ENCODE measurements at regions not wholly inside any gene's neighbourhood (a gene's known extent, or its start where the extent isn't known, plus 50 kb on each side); places are given as distances from the start of the nearest gene placed in this dataset.

DNA sequence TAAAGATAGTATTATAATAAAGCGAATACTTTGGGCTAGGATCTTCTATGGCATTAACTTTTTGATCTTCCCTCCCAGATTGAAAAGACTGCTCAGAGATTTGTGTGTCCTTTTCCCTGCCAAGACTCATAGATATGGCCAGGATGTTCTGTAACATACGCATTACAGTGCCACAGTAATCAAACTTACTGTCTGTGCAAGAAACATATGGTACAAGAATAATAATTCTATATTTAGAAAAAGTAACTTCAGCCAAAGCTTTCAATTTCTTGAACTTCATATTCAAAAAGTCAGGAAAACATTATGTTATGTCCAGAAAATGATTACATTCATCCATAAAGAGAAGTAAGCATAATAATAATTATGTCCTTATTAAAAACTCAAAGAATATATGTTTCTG, 100.9 kb upstream of the GUCY1A1 start:
- Histone ChIP-seq H3K36me3 (no peaks in the 10 kb centered on the region), H3K9ac (no peak overlapping the region), H3K27me3 (no peaks in the 10 kb centered on the region), H3F3A (ENCODE audit: low read depth) (no peaks in the 10 kb centered on the region), H3K27ac (no peak overlapping the region), H3K4me3 (no peak overlapping the region), H2AFZ (replicated peaks) (no peak overlapping the region), H3K4me1 (no peaks in the 10 kb centered on the region), H3K9me3 (ENCODE audit: low read depth) (no peaks in the 10 kb centered on the region), H4K20me1 (ENCODE audit: low read depth) (no peaks in the 10 kb centered on the region), H3K79me2 (ENCODE audit: low read depth) (no peaks in the 10 kb centered on the region), H3K4me2 (no peak overlapping the region)
- H3K27me3 Mint-ChIP-seq (ENCODE audit: insufficient read depth, low read depth) = no peaks in the 10 kb centered on the region
- H3K4me1 Mint-ChIP-seq = peaks cover 8% of the 10 kb centered on the region
- H3K9me3 Mint-ChIP-seq = no peaks in the 10 kb centered on the region
- DNase-seq (ENCODE audit: low spot score) = no peak
- no peak for TF ChIP-seq EZH2phosphoT487 (IDR thresholded peaks at IDR 0.05)
- TF ChIP-seq, protein P1, sequence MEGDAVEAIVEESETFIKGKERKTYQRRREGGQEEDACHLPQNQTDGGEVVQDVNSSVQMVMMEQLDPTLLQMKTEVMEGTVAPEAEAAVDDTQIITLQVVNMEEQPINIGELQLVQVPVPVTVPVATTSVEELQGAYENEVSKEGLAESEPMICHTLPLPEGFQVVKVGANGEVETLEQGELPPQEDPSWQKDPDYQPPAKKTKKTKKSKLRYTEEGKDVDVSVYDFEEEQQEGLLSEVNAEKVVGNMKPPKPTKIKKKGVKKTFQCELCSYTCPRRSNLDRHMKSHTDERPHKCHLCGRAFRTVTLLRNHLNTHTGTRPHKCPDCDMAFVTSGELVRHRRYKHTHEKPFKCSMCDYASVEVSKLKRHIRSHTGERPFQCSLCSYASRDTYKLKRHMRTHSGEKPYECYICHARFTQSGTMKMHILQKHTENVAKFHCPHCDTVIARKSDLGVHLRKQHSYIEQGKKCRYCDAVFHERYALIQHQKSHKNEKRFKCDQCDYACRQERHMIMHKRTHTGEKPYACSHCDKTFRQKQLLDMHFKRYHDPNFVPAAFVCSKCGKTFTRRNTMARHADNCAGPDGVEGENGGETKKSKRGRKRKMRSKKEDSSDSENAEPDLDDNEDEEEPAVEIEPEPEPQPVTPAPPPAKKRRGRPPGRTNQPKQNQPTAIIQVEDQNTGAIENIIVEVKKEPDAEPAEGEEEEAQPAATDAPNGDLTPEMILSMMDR (IDR thresholded peaks at IDR 0.05) = no peak
- TF ChIP-seq EZH2 (IDR thresholded peaks at IDR 0.05) = no peak
- no peaks in the 10 kb centered on the region for H3K36me3 Mint-ChIP-seq
- no peak overlapping the region for H3K27ac Mint-ChIP-seq
- no peak overlapping the region for H3K4me3 Mint-ChIP-seq

DNA sequence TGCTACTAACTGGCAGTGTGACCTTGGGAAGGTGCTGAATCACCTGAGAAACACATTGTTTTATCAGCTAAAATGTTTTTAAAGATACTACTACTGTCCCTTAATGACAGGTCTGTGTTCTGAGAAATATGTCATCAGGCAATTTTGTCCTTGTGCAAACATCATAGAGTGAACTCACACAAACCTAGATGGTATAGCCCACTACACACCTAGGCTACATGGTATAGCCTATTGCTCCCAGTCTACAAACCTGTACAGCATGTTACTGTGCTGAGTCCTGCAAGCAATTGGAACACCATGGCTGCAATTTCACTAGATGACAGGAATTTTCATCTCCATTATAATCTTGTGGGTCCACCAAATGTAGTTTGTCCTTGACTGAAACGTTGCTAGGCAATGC, 101.3 kb upstream of the GUCY1A1 start:
- Histone ChIP-seq H2AFZ (replicated peaks) (no peak overlapping the region), H3K27ac (no peak overlapping the region), H3K4me2 (no peak overlapping the region), H3F3A (ENCODE audit: low read depth) (no peaks in the 10 kb centered on the region), H3K4me3 (no peak overlapping the region), H3K9ac (no peak overlapping the region), H3K79me2 (ENCODE audit: low read depth) (no peaks in the 10 kb centered on the region), H3K27me3 (no peaks in the 10 kb centered on the region), H3K4me1 (no peaks in the 10 kb centered on the region), H4K20me1 (ENCODE audit: low read depth) (no peaks in the 10 kb centered on the region), H3K36me3 (no peaks in the 10 kb centered on the region), H3K9me3 (ENCODE audit: low read depth) (no peaks in the 10 kb centered on the region)
- peaks cover 5% of the 10 kb centered on the region for H3K4me1 Mint-ChIP-seq
- TF ChIP-seq EZH2phosphoT487 (IDR thresholded peaks at IDR 0.05) (no peak), EZH2 (IDR thresholded peaks at IDR 0.05) (no peak)
- TF ChIP-seq, protein P1 (IDR thresholded peaks at IDR 0.05) = no peak
- no peaks in the 10 kb centered on the region for H3K27me3 Mint-ChIP-seq (ENCODE audit: insufficient read depth, low read depth)
- H3K27ac Mint-ChIP-seq = no peak overlapping the region
- H3K4me3 Mint-ChIP-seq = no peak overlapping the region
- no peaks in the 10 kb centered on the region for H3K9me3 Mint-ChIP-seq
- no peak for DNase-seq (ENCODE audit: low spot score)
- no peaks in the 10 kb centered on the region for H3K36me3 Mint-ChIP-seq

DNA sequence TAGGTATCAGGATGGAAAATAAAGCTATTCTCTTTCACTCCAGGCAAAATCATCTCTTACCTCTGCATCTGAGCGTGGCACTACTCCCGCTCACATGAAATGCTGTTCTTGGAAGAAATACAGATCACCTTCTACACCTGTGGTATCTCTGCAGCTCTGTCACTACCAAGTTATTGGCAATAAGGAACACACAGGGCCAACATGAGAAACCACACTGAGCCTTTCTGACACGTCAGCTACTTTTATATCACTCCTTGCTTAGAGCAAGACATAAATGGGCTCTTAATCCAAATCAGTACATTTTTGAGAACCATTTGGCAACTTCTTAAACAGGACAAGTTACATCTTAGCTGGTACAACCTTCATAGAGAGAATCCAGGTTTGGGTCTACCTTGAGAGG, 101.8 kb upstream of the GUCY1A1 start:
- no peaks in the 10 kb centered on the region for H3K9me3 ChIP-seq (ENCODE audit: low read depth)
- TF ChIP-seq EZH2 (IDR thresholded peaks at IDR 0.05) (no peak), EZH2phosphoT487 (IDR thresholded peaks at IDR 0.05) (no peak)
- TF ChIP-seq, protein P1 (IDR thresholded peaks at IDR 0.05) = no peak
- H3K4me1 Mint-ChIP-seq = peaks cover 6% of the 10 kb centered on the region

More for the DNA sequence above, 101.8 kb upstream of the GUCY1A1 start:
- no peak overlapping the region for H3K27ac ChIP-seq
- H2AFZ ChIP-seq (replicated peaks) = no peak overlapping the region
- no peak overlapping the region for H3K4me2 ChIP-seq
- H3F3A ChIP-seq (ENCODE audit: low read depth) = no peaks in the 10 kb centered on the region
- H3K9ac ChIP-seq = no peak overlapping the region
- H3K27me3 ChIP-seq = no peaks in the 10 kb centered on the region
- no peak for DNase-seq (ENCODE audit: low spot score)
- H3K36me3 ChIP-seq = no peaks in the 10 kb centered on the region
- Mint-ChIP-seq H3K36me3 (no peaks in the 10 kb centered on the region), H3K9me3 (no peaks in the 10 kb centered on the region), H3K4me3 (no peak overlapping the region), H3K27ac (no peak overlapping the region), H3K27me3 (ENCODE audit: insufficient read depth, low read depth) (no peaks in the 10 kb centered on the region)
- H3K4me1 ChIP-seq = no peaks in the 10 kb centered on the region
- H3K79me2 ChIP-seq (ENCODE audit: low read depth) = no peaks in the 10 kb centered on the region
- no peak overlapping the region for H3K4me3 ChIP-seq
- H4K20me1 ChIP-seq (ENCODE audit: low read depth) = no peaks in the 10 kb centered on the region

All from neural progenitor cell (in vitro differentiated cells).